ENCODE measurements at regions not wholly inside any gene's neighbourhood (a gene's known extent, or its start where the extent isn't known, plus 50 kb on each side); places are given as distances from the start of the nearest gene placed in this dataset.

DNA sequence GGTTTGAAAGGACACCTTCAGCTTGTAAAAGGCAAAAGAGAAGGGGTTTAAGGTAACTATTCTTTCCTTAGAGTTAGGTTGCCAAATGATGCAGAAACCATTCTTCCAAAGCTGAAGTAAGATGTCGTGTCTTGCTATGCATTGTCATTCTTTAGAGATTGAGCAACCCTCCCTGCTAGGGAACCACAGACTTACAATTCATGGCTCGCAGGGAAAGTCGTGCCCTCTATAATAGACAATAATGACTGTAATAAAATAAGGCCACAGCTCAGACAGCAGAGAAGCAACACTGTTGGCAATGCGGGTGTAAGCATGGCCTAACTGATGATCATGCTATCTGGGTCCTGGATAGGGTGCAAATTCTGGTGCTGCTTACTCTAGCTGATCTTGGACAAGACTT lies 129.6 kb upstream of the CDH13 start:
- TF ChIP-seq, protein P1, sequence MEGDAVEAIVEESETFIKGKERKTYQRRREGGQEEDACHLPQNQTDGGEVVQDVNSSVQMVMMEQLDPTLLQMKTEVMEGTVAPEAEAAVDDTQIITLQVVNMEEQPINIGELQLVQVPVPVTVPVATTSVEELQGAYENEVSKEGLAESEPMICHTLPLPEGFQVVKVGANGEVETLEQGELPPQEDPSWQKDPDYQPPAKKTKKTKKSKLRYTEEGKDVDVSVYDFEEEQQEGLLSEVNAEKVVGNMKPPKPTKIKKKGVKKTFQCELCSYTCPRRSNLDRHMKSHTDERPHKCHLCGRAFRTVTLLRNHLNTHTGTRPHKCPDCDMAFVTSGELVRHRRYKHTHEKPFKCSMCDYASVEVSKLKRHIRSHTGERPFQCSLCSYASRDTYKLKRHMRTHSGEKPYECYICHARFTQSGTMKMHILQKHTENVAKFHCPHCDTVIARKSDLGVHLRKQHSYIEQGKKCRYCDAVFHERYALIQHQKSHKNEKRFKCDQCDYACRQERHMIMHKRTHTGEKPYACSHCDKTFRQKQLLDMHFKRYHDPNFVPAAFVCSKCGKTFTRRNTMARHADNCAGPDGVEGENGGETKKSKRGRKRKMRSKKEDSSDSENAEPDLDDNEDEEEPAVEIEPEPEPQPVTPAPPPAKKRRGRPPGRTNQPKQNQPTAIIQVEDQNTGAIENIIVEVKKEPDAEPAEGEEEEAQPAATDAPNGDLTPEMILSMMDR (IDR thresholded peaks at IDR 0.05; ENCODE audit: low read depth, low read length, missing control alignments), result no peak
- H3K36me3 ChIP-seq (replicated peaks), result no peaks in the 10 kb centered on the region
- in situ Hi-C loops (cut with HindIII; ENCODE audit: low pct_ligation_motif_present, low sequenced_read_pairs), result no loop called here
- DNase-seq, result no peak
- H3K27ac ChIP-seq, result no peak overlapping the region
- no peak overlapping the region for H3K4me3 ChIP-seq (ENCODE audit: low read depth, low read length)
- peaks cover 3% of the 10 kb centered on the region for H3K27me3 ChIP-seq (replicated peaks)

DNA sequence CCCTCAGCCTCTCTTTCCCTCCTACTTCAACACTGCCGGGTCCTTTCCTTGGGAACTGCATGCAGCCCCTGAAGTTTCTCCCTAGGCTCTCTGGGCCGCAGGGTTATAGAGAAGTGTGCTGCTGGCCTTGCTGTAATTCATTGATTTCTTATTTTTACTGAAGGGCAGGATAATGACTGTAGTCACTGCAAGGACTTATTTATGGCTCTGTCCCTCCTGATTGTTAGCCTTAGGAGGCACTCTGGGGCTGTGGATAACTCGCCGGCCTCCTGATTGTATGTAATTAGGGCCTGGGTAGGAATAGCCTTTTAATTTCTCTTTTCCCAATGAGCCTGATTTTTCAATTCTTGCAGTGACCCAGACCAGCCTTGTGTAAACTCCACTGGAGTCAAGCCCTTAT lies 138.3 kb upstream of the CDH13 start:
- Histone ChIP-seq H3K27me3 (replicated peaks) (peaks cover 5% of the 10 kb centered on the region), H3K27ac (no peak overlapping the region), H3K36me3 (replicated peaks) (no peaks in the 10 kb centered on the region), H3K4me3 (ENCODE audit: low read depth, low read length) (no peak overlapping the region)
- no peak for DNase-seq
- TF ChIP-seq, protein P1 (IDR thresholded peaks at IDR 0.05; ENCODE audit: low read depth, low read length, missing control alignments), result no peak
- in situ Hi-C loops (cut with HindIII; ENCODE audit: low pct_ligation_motif_present, low sequenced_read_pairs), result no loop called here

DNA sequence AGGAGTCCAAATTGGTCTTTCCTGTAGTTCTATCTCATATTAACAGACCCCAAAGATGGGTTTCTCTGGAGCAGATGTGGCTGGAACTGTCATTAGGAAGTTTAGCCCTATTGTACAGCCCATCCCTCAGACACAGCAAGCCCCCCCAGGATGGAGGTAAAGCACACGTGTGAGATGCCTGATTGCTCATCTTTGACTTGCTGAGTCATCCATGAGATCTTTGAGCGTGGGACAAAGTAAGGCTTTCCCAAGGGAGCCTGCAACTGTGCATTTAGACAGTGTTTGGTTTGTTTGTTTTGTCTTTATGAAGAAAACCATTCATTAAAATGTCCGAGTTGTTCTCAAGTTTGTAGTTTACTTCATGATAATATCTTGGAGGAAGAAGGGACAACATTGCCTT lies 145.3 kb upstream of the CDH13 start:
- Histone ChIP-seq H3K27me3 (replicated peaks) (peaks cover 2% of the 10 kb centered on the region), H3K27ac (no peak overlapping the region), H3K4me3 (ENCODE audit: low read depth, low read length) (no peak overlapping the region), H3K36me3 (replicated peaks) (no peaks in the 10 kb centered on the region)
- TF ChIP-seq, protein P1 (IDR thresholded peaks at IDR 0.05; ENCODE audit: low read depth, low read length, missing control alignments), result no peak
- in situ Hi-C loops (cut with HindIII; ENCODE audit: low pct_ligation_motif_present, low sequenced_read_pairs), result no loop called here
- peak; percentile 5 for DNase-seq

DNA sequence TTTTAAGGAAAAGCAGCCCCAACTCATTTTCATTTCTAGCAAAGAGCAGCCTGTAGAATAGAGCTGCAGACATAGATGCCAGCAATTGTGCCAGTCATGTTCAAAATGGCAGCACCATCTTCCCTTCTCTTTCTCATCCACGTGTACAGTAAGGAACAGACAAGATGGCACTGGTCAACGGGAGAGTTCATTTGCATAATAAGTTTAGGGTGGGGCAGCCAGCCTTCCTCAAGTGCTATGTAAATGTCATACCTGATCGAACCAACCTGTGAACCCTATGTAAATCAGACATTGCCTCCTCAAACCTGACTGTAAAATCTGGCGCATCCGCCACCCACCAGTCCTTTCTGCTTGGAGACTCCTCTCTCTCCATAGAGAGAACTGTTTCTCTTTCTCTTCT lies 150.0 kb upstream of the CDH13 start:
- TF ChIP-seq, protein P1 (IDR thresholded peaks at IDR 0.05; ENCODE audit: low read depth, low read length, missing control alignments), result no peak
- no peak overlapping the region for H3K27ac ChIP-seq
- in situ Hi-C loops (cut with HindIII; ENCODE audit: low pct_ligation_motif_present, low sequenced_read_pairs), result no loop called here
- H3K27me3 ChIP-seq (replicated peaks), result peaks cover 4% of the 10 kb centered on the region
- no peak for DNase-seq
- H3K36me3 ChIP-seq (replicated peaks), result no peaks in the 10 kb centered on the region
- H3K4me3 ChIP-seq (ENCODE audit: low read depth, low read length), result no peak overlapping the region

- Histone ChIP-seq H3K27me3 (replicated peaks) (peaks cover 4% of the 10 kb centered on the region), H3K36me3 (replicated peaks) (no peaks in the 10 kb centered on the region), H3K4me3 (ENCODE audit: low read depth, low read length) (no peak overlapping the region), H3K27ac (no peak overlapping the region)
- TF ChIP-seq, protein P1 (IDR thresholded peaks at IDR 0.05; ENCODE audit: low read depth, low read length, missing control alignments), result no peak
- no peak for DNase-seq
- in situ Hi-C loops (cut with HindIII; ENCODE audit: low pct_ligation_motif_present, low sequenced_read_pairs), result no loop called here
Measured at GRCh38 chr16:82470620-82471152, 156.1 kb upstream of the CDH13 start.

- Histone ChIP-seq H3K36me3 (replicated peaks) (no peaks in the 10 kb centered on the region), H3K27me3 (replicated peaks) (peaks cover 4% of the 10 kb centered on the region), H3K4me3 (ENCODE audit: low read depth, low read length) (no peak overlapping the region), H3K27ac (no peak overlapping the region)
- in situ Hi-C loops (cut with HindIII; ENCODE audit: low pct_ligation_motif_present, low sequenced_read_pairs), result no loop called here
- TF ChIP-seq, protein P1 (IDR thresholded peaks at IDR 0.05; ENCODE audit: low read depth, low read length, missing control alignments), result no peak
- no peak for DNase-seq
Measured at GRCh38 chr16:82470016-82470415, 156.8 kb upstream of the CDH13 start.
